K562 (cell line): ENCODE measurements at regions not wholly inside any gene's neighbourhood (a gene's known extent, or its start where the extent isn't known, plus 50 kb on each side); places are given as distances from the start of the nearest gene placed in this dataset.

Source experiments
- ATAC-seq: fragments of 200-7000 bp; cut with Tn5 transposase; 3 replicates; pipeline ENCODE4 v1.9.1; 2020; ENCODE audit warnings: moderate library complexity
- BruUV-seq: library from RNA; stranded (reverse); fragments of 400-500 nt; replicated peaks from 2 replicates; lab custom pipeline; 2021; lab: Mats Ljungman, UMichigan
- CTCF ChIA-PET: fragments of 300-600 bp; formaldehyde crosslinking; extraction: SDS; loops from one replicate; lab custom pipeline; 2021; ENCODE audit warnings: low intra/inter-chr PET ratio; lab: Yijun Ruan, JAX
- POLR2A ChIA-PET: fragments of 300-600, 350-650 bp; sonication (Branson Sonifier 250); formaldehyde crosslinking; extraction: SDS; loops from one replicate; lab custom pipeline; 2021; ENCODE audit warnings: antibody characterized with exemption, inconsistent platforms; lab: Yijun Ruan, JAX
- DNase-seq, 4 experiments: peaks; one replicate each; pipeline versions ENCODE4 v3.0.0 to v3.0.0-alpha.2; 2011 to 2018; ENCODE audit warnings: low spot score in 3 of 4, mixed read lengths in 3 of 4; ENCODE audit errors: extremely low read depth in 1 of 4
- FAIRE-seq: peaks from 2 replicates; lab custom pipeline; 2011; peaks lifted over from hg19 to GRCh38; lab: Jason Lieb, UNC
- H2AFZ ChIP-seq: 2 replicates; pipeline ENCODE4 v1.6.0; 2011; ENCODE audit warnings: low read depth, low read length, control low read depth, inconsistent platforms
- H3K27ac ChIP-seq: fragments of 200-600 bp; 3 replicates; pipeline ENCODE4 v1.8.0; 2011; ENCODE audit warnings: low read depth, mild to moderate bottlenecking, control low read depth, inconsistent platforms, low read length, moderate library complexity, mixed read lengths; ENCODE audit errors: extremely low read depth
- H3K27me3 ChIP-seq, 2 experiments: fragments of 300-600 bp in 1 of 2; 2 replicates in 1 of 2; 3 replicates in 1 of 2; pipeline versions ENCODE4 v1.6.0 to v1.8.0; 2011; ENCODE audit warnings: inconsistent platforms in 2 of 2, low read length in 2 of 2, mild to moderate bottlenecking in 1 of 2, mixed read lengths in 1 of 2, moderate library complexity in 1 of 2; ENCODE audit not compliant: control insufficient read depth in 2 of 2, insufficient read depth in 2 of 2
- H3K36me3 ChIP-seq: fragments of 300-600 bp; 3 replicates; pipeline ENCODE4 v1.8.0; 2011; ENCODE audit warnings: mild to moderate bottlenecking, low read length, inconsistent platforms; ENCODE audit not compliant: control insufficient read depth, insufficient read depth
- H3K4me1 ChIP-seq, 2 experiments: fragments of 200-600 bp in 1 of 2; replicated peaks in 1 of 2; 2 replicates in 1 of 2; 3 replicates in 1 of 2; pipeline versions ENCODE4 v1.5.1 to v1.8.0; 2011; ENCODE audit warnings: inconsistent platforms in 2 of 2, low read length in 2 of 2, mild to moderate bottlenecking in 1 of 2, mixed read lengths in 1 of 2, moderate library complexity in 1 of 2; ENCODE audit not compliant: control insufficient read depth in 2 of 2, insufficient read depth in 2 of 2
- H3K4me2 ChIP-seq: 2 replicates; pipeline ENCODE4 v1.6.1; 2011; ENCODE audit warnings: low read length, control low read depth, inconsistent platforms, mixed read lengths; ENCODE audit not compliant: insufficient read depth
- H3K4me3 ChIP-seq: fragments of 200-600 bp; sonication (generic), shearing (Covaris generic); 2 replicates; pipeline ENCODE4 v1.5.1; 2016; ENCODE audit warnings: control low read depth, inconsistent platforms
- H3K79me2 ChIP-seq: fragments of 200-600 bp; 3 replicates; pipeline ENCODE4 v1.8.0; 2011; ENCODE audit warnings: low read length, inconsistent platforms; ENCODE audit not compliant: control insufficient read depth, insufficient read depth
- H3K9ac ChIP-seq, 2 experiments: 2 replicates each; pipeline versions ENCODE4 v1.6.0 to v1.6.1; 2011; ENCODE audit warnings: low read depth in 2 of 2, low read length in 2 of 2, control low read depth in 1 of 2, inconsistent platforms in 1 of 2, mild to moderate bottlenecking in 1 of 2, mixed read lengths in 1 of 2; ENCODE audit not compliant: insufficient read depth in 1 of 2
- H3K9me1 ChIP-seq: one replicate; pipeline ENCODE4 v1.6.0; 2011; ENCODE audit warnings: inconsistent platforms, mild to moderate bottlenecking, low read length, moderate library complexity; ENCODE audit not compliant: control insufficient read depth, insufficient read depth
- H3K9me3 ChIP-seq: replicated peaks from 2 replicates; pipeline ENCODE4 v1.5.1; 2011; ENCODE audit warnings: low read depth, low read length, inconsistent platforms; ENCODE audit not compliant: control insufficient read depth, insufficient read depth
- H4K20me1 ChIP-seq: replicated peaks from 2 replicates; pipeline ENCODE4 v1.6.1; 2011; ENCODE audit warnings: low read length, inconsistent platforms, mixed read lengths; ENCODE audit not compliant: control insufficient read depth, insufficient read depth
- FOXP1 ChIP-seq: sonication (generic); formaldehyde crosslinking; IDR thresholded peaks from 2 replicates; pipeline ENCODE4 v1.8.0; 2022; ENCODE audit warnings: mild to moderate bottlenecking, missing genetic modification reagents
- KAT8 ChIP-seq: fragments of 450-650 bp; IDR thresholded peaks from 2 replicates; pipeline ENCODE4 v1.6.1; 2016; ENCODE audit warnings: low read depth, mild to moderate bottlenecking
- MAFK ChIP-seq: IDR thresholded peaks from 2 replicates; pipeline ENCODE4 v1.6.1; 2011; ENCODE audit warnings: low read length, improper control_type of control experiment
- NFXL1 ChIP-seq: fragments of 450-650 bp; formaldehyde crosslinking; IDR thresholded peaks from 2 replicates; pipeline ENCODE4 v1.4.0; 2021; ENCODE audit warnings: mild to moderate bottlenecking
- NR1H2 ChIP-seq: sonication (generic); formaldehyde crosslinking; IDR thresholded peaks from 2 replicates; pipeline ENCODE4 v1.4.0; 2020; ENCODE audit warnings: mild to moderate bottlenecking, missing genetic modification reagents
- PTBP1 ChIP-seq: fragments of 200-400 bp; formaldehyde crosslinking; IDR thresholded peaks from 2 replicates; pipeline ENCODE4 v1.6.1; 2017; ENCODE audit warnings: low read depth, low read length
- SNRNP70 ChIP-seq: fragments of 200-400 bp; formaldehyde crosslinking; optimal IDR thresholded peaks from 2 replicates; pipeline ENCODE3; 2017; ENCODE audit warnings: low read depth, low read length
- THRA ChIP-seq: fragments of 450-650 bp; IDR thresholded peaks from 2 replicates; pipeline ENCODE4 v1.6.1; 2017; ENCODE audit warnings: mild to moderate bottlenecking, moderate library complexity
- ZNF263 ChIP-seq: sonication (generic); formaldehyde crosslinking; IDR thresholded peaks from 2 replicates; pipeline ENCODE4 v1.8.0; 2022; ENCODE audit warnings: mild to moderate bottlenecking, missing genetic modification reagents, borderline replicate concordance
- ZSCAN29 ChIP-seq: fragments of 450-650 bp; IDR thresholded peaks from 2 replicates; pipeline ENCODE4 v1.6.1; 2017
- WGBS: fragments of 100-300 bp; shearing (Covaris generic); methylation state at CpG from one replicate; pipeline ENCODE4 v1.1.6; 2016; ENCODE audit warnings: low coverage, mixed read lengths; ENCODE audit not compliant: insufficient coverage; ENCODE audit errors: missing lambda C conversion rate; 5-methylcytosine and 5-hydroxymethylcytosine counted together
- in situ Hi-C: fragments of 300-500 bp; cut with MboI; formaldehyde crosslinking; loops from 4 replicates; pipeline ENCODE4 v1.15.0; 2018; ENCODE audit warnings: inconsistent platforms, mixed read lengths
- intact Hi-C: fragments of 100-400 bp; cut with micrococcal nuclease; formaldehyde crosslinking; loops from 2 replicates; pipeline ENCODE4 v1.14.2; 2022
- TF ChIP-seq, protein P1 (sequence below): sonication (generic); formaldehyde crosslinking; IDR thresholded peaks from 2 replicates; pipeline ENCODE4 v1.9.0; 2022; ENCODE audit warnings: mild to moderate bottlenecking, missing genetic modification reagents
- TF ChIP-seq, protein P2 (sequence below): IDR thresholded peaks from 2 replicates; pipeline ENCODE4 v1.6.1; 2011; ENCODE audit not compliant: insufficient read length; ENCODE audit errors: extremely low read depth

DNA sequence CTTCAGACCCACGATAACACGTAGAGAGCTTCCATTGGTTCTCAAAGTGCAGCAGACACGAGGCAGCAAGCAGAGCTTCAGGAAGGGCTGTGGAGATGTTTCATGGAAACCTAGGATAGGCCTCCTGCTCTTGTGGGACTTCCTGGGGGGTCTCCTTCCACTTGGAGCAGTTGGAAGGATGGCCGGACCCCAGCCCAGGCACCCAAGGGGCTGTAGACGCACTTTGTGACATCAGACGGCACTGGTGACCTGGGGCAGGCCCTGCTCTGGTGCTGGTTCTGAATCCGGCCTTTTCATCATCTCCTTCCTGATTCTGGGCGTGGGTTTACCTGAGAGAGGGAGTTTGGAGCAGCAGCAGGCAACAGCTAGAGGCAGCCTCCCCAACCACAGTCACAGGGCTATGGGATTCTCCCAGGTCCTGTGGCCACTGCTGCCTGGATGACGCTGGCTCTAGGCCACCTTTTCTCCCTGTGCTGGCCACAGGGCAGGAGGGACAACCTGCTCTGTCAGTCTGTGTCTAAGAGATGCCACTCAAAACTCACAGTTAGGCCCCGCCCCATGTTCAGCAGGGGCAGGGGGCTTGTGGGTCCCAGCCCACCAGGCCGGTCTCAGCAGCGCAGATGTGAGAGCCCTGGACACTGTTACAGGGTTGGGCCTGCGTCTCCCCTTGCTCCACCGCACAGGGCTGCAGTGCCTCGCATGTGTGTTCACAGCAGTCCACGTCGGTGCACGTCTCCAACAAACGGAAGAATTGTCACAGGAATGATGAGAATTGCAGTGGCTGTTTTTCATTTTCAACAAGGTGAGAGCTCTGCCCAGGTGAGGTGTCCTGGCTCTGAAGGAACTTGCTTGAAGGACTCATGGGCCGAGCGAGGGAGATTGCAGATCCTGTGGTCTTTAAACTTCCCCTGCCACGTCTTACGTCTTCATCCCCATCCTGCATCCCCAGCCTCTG lies 569.3 kb downstream of the TCERG1L start:
- Histone ChIP-seq H3K79me2 (no peaks in the 10 kb centered on the region), H3K9me1 (no peaks in the 10 kb centered on the region), H4K20me1 (no peaks in the 10 kb centered on the region), H3K4me3 (no peak overlapping the region), H2AFZ (no peak overlapping the region), H3K27ac (no peak overlapping the region), H3K4me1 (no peaks in the 10 kb centered on the region), H3K36me3 (no peaks in the 10 kb centered on the region), H3K4me2 (no peak overlapping the region), H3K9ac (no peak overlapping the region), H3K27me3 (no peaks in the 10 kb centered on the region; a peak in 1 of 5 replicates), H3K9me3 (no peaks in the 10 kb centered on the region)
- ATAC-seq (no peak), FAIRE-seq (no peak), DNase-seq (no peak)
- no TSS peak for BruUV-seq
- intact Hi-C loops (no loop called here), in situ Hi-C loops (no loop called here)
- CTCF ChIA-PET, result no interaction called here
- POLR2A ChIA-PET, result interaction anchor here (1.1 kb wide), 1 partner anchor 10 kb away, joined by 3 read pairs; no protein-coding TSS in a partner anchor
- 0% methylated on average over 19 of the region's 23 CpGs for WGBS
- TF ChIP-seq NR1H2 (CRISPR knock-in tag) (no peak), ZNF263 (no peak), NFXL1 (CRISPR knock-in tag) (no peak)

- no peaks in the 10 kb centered on the region for H3K4me1 ChIP-seq
- no peak for DNase-seq
- H3K27ac ChIP-seq, result no peak overlapping the region
- CTCF ChIA-PET, result no interaction called here
- H3K9me3 ChIP-seq, result no peaks in the 10 kb centered on the region
- H3K9me1 ChIP-seq, result no peaks in the 10 kb centered on the region
- H3K4me2 ChIP-seq, result no peak overlapping the region
- no peak overlapping the region for H3K4me3 ChIP-seq
- no peak overlapping the region for H3K9ac ChIP-seq
- H3K36me3 ChIP-seq, result no peaks in the 10 kb centered on the region
- 4% methylated on average over 9 of the region's 16 CpGs for WGBS
- BruUV-seq, result no TSS peak
- POLR2A ChIA-PET, result no interaction called here
- in situ Hi-C loops (no loop called here), intact Hi-C loops (no loop called here)
- no peaks in the 10 kb centered on the region; a peak in 1 of 5 replicates for H3K27me3 ChIP-seq
- ATAC-seq, result no peak
- no peaks in the 10 kb centered on the region for H4K20me1 ChIP-seq
- no peak overlapping the region for H2AFZ ChIP-seq
- H3K79me2 ChIP-seq, result no peaks in the 10 kb centered on the region
- no peak for FAIRE-seq
- TF ChIP-seq THRA (no peak), KAT8 (no peak), FOXP1 (CRISPR knock-in tag) (no peak), MAFK (no peak), PTBP1 (no peak), SNRNP70 (no peak), ZSCAN29 (no peak)
- TF ChIP-seq, protein P1, sequence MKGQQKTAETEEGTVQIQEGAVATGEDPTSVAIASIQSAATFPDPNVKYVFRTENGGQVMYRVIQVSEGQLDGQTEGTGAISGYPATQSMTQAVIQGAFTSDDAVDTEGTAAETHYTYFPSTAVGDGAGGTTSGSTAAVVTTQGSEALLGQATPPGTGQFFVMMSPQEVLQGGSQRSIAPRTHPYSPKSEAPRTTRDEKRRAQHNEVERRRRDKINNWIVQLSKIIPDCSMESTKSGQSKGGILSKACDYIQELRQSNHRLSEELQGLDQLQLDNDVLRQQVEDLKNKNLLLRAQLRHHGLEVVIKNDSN (CRISPR knock-in tag), result no peak
- TF ChIP-seq, protein P2, sequence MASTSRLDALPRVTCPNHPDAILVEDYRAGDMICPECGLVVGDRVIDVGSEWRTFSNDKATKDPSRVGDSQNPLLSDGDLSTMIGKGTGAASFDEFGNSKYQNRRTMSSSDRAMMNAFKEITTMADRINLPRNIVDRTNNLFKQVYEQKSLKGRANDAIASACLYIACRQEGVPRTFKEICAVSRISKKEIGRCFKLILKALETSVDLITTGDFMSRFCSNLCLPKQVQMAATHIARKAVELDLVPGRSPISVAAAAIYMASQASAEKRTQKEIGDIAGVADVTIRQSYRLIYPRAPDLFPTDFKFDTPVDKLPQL, result no peak
These were observed 568.4 kb downstream of the TCERG1L start for GRCh38 chr10:130742941-130743675.
